PFSK-1 (cell line): ENCODE measurements at regions not wholly inside any gene's neighbourhood (a gene's known extent, or its start where the extent isn't known, plus 50 kb on each side); places are given as distances from the start of the nearest gene placed in this dataset.

ENCODE experiments used
- FOXP2 ChIP-seq: optimal IDR thresholded peaks from 2 replicates; pipeline ENCODE3; 2011; ENCODE audit warnings: borderline replicate concordance, control low read depth, inconsistent platforms; ENCODE audit not compliant: insufficient read depth; ENCODE audit errors: extremely low read length, extremely low read depth
- POLR2AphosphoS5 ChIP-seq: IDR thresholded peaks from 2 replicates; pipeline ENCODE4 v1.6.1; 2012; ENCODE audit warnings: low read depth, mild to moderate bottlenecking, control low read depth, low read length, moderate library complexity
- SIN3A ChIP-seq: IDR thresholded peaks from 2 replicates; pipeline ENCODE4 v1.6.1; 2012; ENCODE audit warnings: mild to moderate bottlenecking, low read length, moderate library complexity, borderline replicate concordance; ENCODE audit not compliant: insufficient read depth
- TAF1 ChIP-seq: IDR thresholded peaks from 2 replicates; pipeline ENCODE4 v1.6.1; 2012; ENCODE audit warnings: low read length, control low read depth, borderline replicate concordance; ENCODE audit not compliant: insufficient read depth
- TF ChIP-seq, protein P1 (sequence below), 2 experiments: IDR thresholded peaks; 2 replicates each; pipeline versions ENCODE4 v1.6.1 to v1.8.0; 2011 to 2012; ENCODE audit warnings: low read depth in 2 of 2, low read length in 2 of 2, control low read depth in 1 of 2, inconsistent platforms in 1 of 2, mild to moderate bottlenecking in 1 of 2, moderate library complexity in 1 of 2; ENCODE audit not compliant: insufficient read depth in 1 of 2

DNA sequence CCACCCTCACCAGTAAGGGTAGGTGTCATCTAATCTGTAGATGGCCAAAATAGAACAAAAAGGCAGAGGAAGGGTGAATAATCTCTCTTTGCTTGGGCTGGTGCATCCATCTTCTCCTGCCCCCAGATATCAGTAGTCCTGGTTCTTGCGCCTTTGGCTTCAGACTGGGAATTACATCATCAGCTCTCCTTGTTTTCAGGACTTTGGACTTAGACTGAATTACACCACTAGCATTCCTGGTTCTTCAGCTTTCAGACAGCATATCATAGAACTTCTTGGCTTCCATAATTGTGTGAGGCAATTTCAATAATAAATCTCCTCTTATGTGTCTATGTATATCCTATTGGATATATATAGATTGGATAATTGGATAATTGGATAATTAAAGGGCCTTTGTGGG is 403.0 kb upstream of the USP24 start:
- TF ChIP-seq, protein P1, sequence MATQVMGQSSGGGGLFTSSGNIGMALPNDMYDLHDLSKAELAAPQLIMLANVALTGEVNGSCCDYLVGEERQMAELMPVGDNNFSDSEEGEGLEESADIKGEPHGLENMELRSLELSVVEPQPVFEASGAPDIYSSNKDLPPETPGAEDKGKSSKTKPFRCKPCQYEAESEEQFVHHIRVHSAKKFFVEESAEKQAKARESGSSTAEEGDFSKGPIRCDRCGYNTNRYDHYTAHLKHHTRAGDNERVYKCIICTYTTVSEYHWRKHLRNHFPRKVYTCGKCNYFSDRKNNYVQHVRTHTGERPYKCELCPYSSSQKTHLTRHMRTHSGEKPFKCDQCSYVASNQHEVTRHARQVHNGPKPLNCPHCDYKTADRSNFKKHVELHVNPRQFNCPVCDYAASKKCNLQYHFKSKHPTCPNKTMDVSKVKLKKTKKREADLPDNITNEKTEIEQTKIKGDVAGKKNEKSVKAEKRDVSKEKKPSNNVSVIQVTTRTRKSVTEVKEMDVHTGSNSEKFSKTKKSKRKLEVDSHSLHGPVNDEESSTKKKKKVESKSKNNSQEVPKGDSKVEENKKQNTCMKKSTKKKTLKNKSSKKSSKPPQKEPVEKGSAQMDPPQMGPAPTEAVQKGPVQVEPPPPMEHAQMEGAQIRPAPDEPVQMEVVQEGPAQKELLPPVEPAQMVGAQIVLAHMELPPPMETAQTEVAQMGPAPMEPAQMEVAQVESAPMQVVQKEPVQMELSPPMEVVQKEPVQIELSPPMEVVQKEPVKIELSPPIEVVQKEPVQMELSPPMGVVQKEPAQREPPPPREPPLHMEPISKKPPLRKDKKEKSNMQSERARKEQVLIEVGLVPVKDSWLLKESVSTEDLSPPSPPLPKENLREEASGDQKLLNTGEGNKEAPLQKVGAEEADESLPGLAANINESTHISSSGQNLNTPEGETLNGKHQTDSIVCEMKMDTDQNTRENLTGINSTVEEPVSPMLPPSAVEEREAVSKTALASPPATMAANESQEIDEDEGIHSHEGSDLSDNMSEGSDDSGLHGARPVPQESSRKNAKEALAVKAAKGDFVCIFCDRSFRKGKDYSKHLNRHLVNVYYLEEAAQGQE (IDR thresholded peaks at IDR 0.05; ENCODE audit: insufficient read depth in 1 of 2, low read depth in 2 of 2, low read length in 2 of 2), result no peak
- no peak for TF ChIP-seq SIN3A
- TF ChIP-seq POLR2AphosphoS5, result no peak
- TF ChIP-seq FOXP2, result no peak
- TF ChIP-seq TAF1, result no peak
